Urinary bladder (tissue), 3 donors: ENCODE measurements at regions not wholly inside any gene's neighbourhood (a gene's known extent, or its start where the extent isn't known, plus 50 kb on each side); places are given as distances from the start of the nearest gene placed in this dataset.

Source experiments
- DNase-seq: peaks from one replicate; pipeline ENCODE4 v3.0.0-alpha.2; 2015; ENCODE audit errors: extremely low spot score
- H3K27ac ChIP-seq: one replicate; pipeline ENCODE4 v1.5.1; 2013; ENCODE audit warnings: low read depth, mild to moderate bottlenecking, moderate library complexity
- H3K36me3 ChIP-seq: one replicate; pipeline ENCODE4 v1.6.1; 2013; ENCODE audit warnings: mild to moderate bottlenecking, moderate library complexity; ENCODE audit not compliant: insufficient read depth
- H3K4me1 ChIP-seq: one replicate; pipeline ENCODE4 v1.6.1; 2013; ENCODE audit warnings: mild to moderate bottlenecking, moderate library complexity; ENCODE audit not compliant: insufficient read depth
- H3K4me3 ChIP-seq: one replicate; pipeline ENCODE4 v1.5.1; 2013; ENCODE audit warnings: low read depth, low read length
- WGBS: extraction: QIAGEN DNeasy Blood & Tissue Kit; methylation state at CpG from one replicate; pipeline ENCODE4 v1.1.7; 2013; 5-methylcytosine and 5-hydroxymethylcytosine counted together
- donor health status: healthy with polysubstance abuse.
- donor health status: healthy.

- H3K27ac ChIP-seq = no peak overlapping the region
- 74% methylated on average over 4 of the region's 4 CpGs for WGBS
- no peak for DNase-seq
- no peaks in the 10 kb centered on the region for H3K4me1 ChIP-seq
- H3K4me3 ChIP-seq = no peak overlapping the region
- no peaks in the 10 kb centered on the region for H3K36me3 ChIP-seq
Measured at GRCh38 chr2:19664646-19665045, 237.1 kb downstream of the TTC32 start.

DNA sequence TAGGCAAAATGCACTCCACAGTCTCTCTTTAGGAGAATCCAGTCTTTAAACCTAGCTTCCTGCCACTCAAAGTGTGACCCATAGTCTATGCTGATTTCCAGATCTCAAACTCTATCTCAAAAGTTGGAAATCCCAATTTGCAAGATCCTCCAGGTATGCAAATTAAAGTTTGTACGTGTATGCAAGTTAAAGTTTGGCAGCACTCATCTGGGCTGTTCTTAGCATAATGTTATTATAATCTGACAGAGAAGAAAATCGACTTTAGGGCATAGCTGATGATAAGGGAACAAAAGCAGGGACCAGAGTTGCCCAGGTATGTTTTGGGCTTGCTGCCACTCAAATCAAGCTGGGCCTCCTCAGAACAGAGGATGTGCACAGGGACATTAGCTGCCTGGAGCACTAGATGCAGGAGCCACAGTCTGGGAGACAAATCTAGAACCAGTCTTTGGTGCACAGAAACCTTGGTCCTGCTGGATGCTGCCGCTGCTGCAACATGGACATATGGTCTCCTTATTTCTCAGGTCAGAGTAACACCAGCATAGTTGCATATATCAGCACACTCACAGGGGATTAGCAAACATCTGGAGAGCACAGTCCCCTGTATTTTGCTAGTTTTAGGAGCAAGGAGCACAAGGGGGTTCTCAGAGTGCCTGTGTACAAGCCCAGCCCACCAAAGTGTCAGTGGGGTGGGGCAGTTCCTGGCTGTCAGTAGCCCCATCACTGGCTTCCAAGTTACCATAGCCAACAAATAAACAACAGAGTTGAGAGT lies 242.6 kb downstream of the TTC32 start:
- Histone ChIP-seq H3K36me3 (no peaks in the 10 kb centered on the region), H3K27ac (no peak overlapping the region), H3K4me3 (no peak overlapping the region), H3K4me1 (no peaks in the 10 kb centered on the region)
- WGBS = 64% methylated on average over 3 of the region's 3 CpGs
- DNase-seq = no peak

GRCh38 chr2:19656011-19656410 lies 245.8 kb downstream of the TTC32 start:
- H3K4me1 ChIP-seq = no peaks in the 10 kb centered on the region
- no peak overlapping the region for H3K27ac ChIP-seq
- no peaks in the 10 kb centered on the region for H3K36me3 ChIP-seq
- DNase-seq = no peak
- no peak overlapping the region for H3K4me3 ChIP-seq
- WGBS = 96% methylated on average over 1 of the region's 1 CpG

- no peak overlapping the region for H3K4me3 ChIP-seq
- 93% methylated on average over 9 of the region's 9 CpGs for WGBS
Measured at GRCh38 chr2:19654310-19655090, 247.3 kb downstream of the TTC32 start.

GRCh38 chr2:19653509-19653908 lies 248.3 kb downstream of the TTC32 start:
- Histone ChIP-seq H3K4me3 (no peak overlapping the region), H3K36me3 (no peaks in the 10 kb centered on the region), H3K4me1 (no peaks in the 10 kb centered on the region), H3K27ac (no peak overlapping the region)
- no peak for DNase-seq
- WGBS = 89% methylated on average over 10 of the region's 10 CpGs

More at GRCh38 chr2:19654310-19655090, 247.3 kb downstream of the TTC32 start:
- Histone ChIP-seq H3K4me1 (no peaks in the 10 kb centered on the region), H3K36me3 (no peaks in the 10 kb centered on the region), H3K27ac (no peak overlapping the region)
- no peak for DNase-seq

GRCh38 chr2:19652811-19653210 lies 249.0 kb downstream of the TTC32 start:
- 71% methylated on average over 1 of the region's 1 CpG for WGBS
- Histone ChIP-seq H3K4me1 (no peaks in the 10 kb centered on the region), H3K27ac (no peak overlapping the region), H3K36me3 (no peaks in the 10 kb centered on the region), H3K4me3 (no peak overlapping the region)
- no peak for DNase-seq

- no peak for DNase-seq
- H3K4me3 ChIP-seq = no peak overlapping the region
- H3K27ac ChIP-seq = no peak overlapping the region
- no peaks in the 10 kb centered on the region for H3K36me3 ChIP-seq
- 65% methylated on average over 4 of the region's 4 CpGs for WGBS
- H3K4me1 ChIP-seq = no peaks in the 10 kb centered on the region
Measured at GRCh38 chr2:19651466-19651865, 250.3 kb downstream of the TTC32 start.

- H3K27ac ChIP-seq = no peak overlapping the region
- H3K4me3 ChIP-seq = no peak overlapping the region
- H3K4me1 ChIP-seq = no peaks in the 10 kb centered on the region
- whole genome bisulfite sequencing = 68% methylated on average over 8 of the region's 8 CpGs
- no peaks in the 10 kb centered on the region for H3K36me3 ChIP-seq
- no peak for DNase-seq
Measured at GRCh38 chr2:19649785-19650380, 251.9 kb downstream of the TTC32 start.

DNA sequence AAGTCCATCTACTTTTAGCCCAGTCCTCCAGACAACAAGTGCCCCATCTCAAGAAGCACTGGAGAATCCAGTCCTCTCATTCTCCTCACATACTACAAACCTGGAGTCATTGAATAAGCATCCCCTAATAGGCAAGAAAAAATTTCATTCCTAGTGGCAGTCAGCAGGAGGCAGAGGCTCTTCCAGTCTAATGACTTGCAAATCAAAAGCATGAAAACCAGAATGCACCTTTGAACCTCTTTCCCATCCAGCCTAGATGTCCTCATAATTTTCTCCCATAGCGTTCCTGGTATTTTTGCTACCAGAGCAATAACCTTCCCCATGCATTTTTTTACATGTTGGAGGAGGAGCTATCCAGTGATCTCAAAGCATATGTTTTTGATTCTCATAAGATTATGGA lies 252.6 kb downstream of the TTC32 start:
- DNase-seq = no peak
- Histone ChIP-seq H3K36me3 (no peaks in the 10 kb centered on the region), H3K4me3 (no peak overlapping the region), H3K27ac (no peak overlapping the region), H3K4me1 (no peaks in the 10 kb centered on the region)
- WGBS = 92% methylated on average over 1 of the region's 1 CpG

DNA sequence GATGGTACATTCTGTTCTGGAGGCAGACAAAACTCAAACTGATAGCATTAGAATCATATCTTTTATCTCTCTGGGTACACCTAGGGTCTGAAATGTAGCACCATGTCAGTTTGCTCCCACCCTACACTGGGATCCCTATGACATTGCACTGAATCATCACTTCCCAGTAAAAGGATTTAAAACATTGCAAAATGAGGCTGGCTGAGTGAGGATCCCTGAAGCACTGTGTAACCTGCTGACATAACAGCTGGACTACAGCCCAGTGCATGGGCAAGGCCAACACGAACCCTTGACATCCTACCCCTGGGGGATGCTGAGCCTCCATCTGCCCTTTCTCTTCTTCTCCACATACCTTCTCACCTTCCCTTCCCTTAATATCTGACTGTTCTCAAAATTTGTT lies 253.2 kb downstream of the TTC32 start:
- Histone ChIP-seq H3K4me1 (no peaks in the 10 kb centered on the region), H3K27ac (no peak overlapping the region), H3K36me3 (no peaks in the 10 kb centered on the region), H3K4me3 (no peak overlapping the region)
- WGBS = 31% methylated on average over 1 of the region's 1 CpG
- DNase-seq = no peak

GRCh38 chr2:19646987-19647386 lies 254.8 kb downstream of the TTC32 start:
- Histone ChIP-seq H3K4me3 (no peak overlapping the region), H3K4me1 (no peaks in the 10 kb centered on the region), H3K36me3 (no peaks in the 10 kb centered on the region), H3K27ac (no peak overlapping the region)
- DNase-seq = no peak
- 83% methylated on average over 1 of the region's 1 CpG for WGBS

GRCh38 chr2:19644763-19645162 lies 257.0 kb downstream of the TTC32 start:
- Histone ChIP-seq H3K4me3 (no peak overlapping the region), H3K27ac (no peak overlapping the region), H3K36me3 (no peaks in the 10 kb centered on the region), H3K4me1 (no peaks in the 10 kb centered on the region)
- no peak for DNase-seq
- 91% methylated on average over 3 of the region's 3 CpGs for WGBS

GRCh38 chr2:19643117-19643518 lies 258.7 kb downstream of the TTC32 start:
- Histone ChIP-seq H3K4me3 (no peak overlapping the region), H3K36me3 (no peaks in the 10 kb centered on the region), H3K27ac (no peak overlapping the region), H3K4me1 (no peaks in the 10 kb centered on the region)
- DNase-seq = no peak
- 88% methylated on average over 3 of the region's 3 CpGs for WGBS

DNA sequence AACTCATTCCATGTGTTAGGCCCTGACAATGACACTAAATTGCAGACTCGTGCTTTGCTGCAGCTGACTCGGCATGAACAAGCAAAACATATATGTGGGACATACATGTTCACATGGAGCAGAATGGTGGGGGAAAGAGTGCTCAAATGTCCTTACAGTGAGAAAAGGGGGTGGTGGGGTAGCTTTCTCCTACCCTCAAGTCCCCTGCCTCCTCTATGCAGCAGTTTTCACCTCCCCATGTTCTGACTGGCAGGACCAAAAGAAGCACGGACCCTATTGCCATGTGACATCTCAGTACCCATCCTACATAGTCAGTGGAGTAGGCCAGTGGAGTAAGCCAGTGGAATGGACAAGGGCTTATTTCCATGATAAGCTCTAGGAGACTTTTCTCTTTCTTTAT lies 259.3 kb downstream of the TTC32 start:
- WGBS = 95% methylated on average over 3 of the region's 3 CpGs
- Histone ChIP-seq H3K4me3 (no peak overlapping the region), H3K27ac (no peak overlapping the region), H3K4me1 (no peaks in the 10 kb centered on the region), H3K36me3 (no peaks in the 10 kb centered on the region)
- DNase-seq = no peak
